AG04450 (cell line): ENCODE measurements at regions not wholly inside any gene's neighbourhood (a gene's known extent, or its start where the extent isn't known, plus 50 kb on each side); places are given as distances from the start of the nearest gene placed in this dataset.

Experiments
- CTCF ChIA-PET: fragments of 300-600, 350-600 bp; formaldehyde crosslinking; extraction: SDS; loops from one replicate; lab custom pipeline; 2022; ENCODE audit warnings: antibody characterized with exemption, inconsistent platforms; lab: Charles Lee
- POLR2A ChIA-PET: fragments of 350-600 bp; formaldehyde crosslinking; extraction: SDS; loops from one replicate; lab custom pipeline; 2021; ENCODE audit warnings: antibody characterized with exemption, inconsistent platforms; lab: Yijun Ruan, JAX
- DNase-seq: peaks from one replicate; pipeline ENCODE4 v3.0.0-alpha.2; 2011; ENCODE audit warnings: low read depth, low spot score
- H3K27ac ChIP-seq: one replicate; pipeline ENCODE4 v1.5.1; 2012; ENCODE audit warnings: low read depth, low read length, control low read depth
- H3K27me3 ChIP-seq: one replicate; pipeline ENCODE4 v1.6.0; 2012; ENCODE audit warnings: low read length; ENCODE audit not compliant: control insufficient read depth, insufficient read depth
- H3K4me3 ChIP-seq: 2 replicates; pipeline ENCODE4 v1.5.1; 2011; ENCODE audit warnings: mild to moderate bottlenecking, low read depth, low read length, control low read depth
- H3K9me3 ChIP-seq: 2 replicates; pipeline ENCODE4 v1.5.1; 2012; ENCODE audit warnings: low read length; ENCODE audit not compliant: control insufficient read depth, insufficient read depth
- CTCF ChIP-seq: IDR thresholded peaks from 2 replicates; pipeline ENCODE4 v1.5.1; 2011; ENCODE audit warnings: low read depth, low read length, control low read depth, inconsistent platforms

GRCh38 chr2:204277226-204277625 lies 268.0 kb upstream of the PARD3B start:
- no peak for DNase-seq
- CTCF ChIA-PET: no interaction called here
- no peak overlapping the region for H3K4me3 ChIP-seq
- no peaks in the 10 kb centered on the region for H3K9me3 ChIP-seq
- no peak overlapping the region for H3K27ac ChIP-seq
- TF ChIP-seq CTCF: no peak
- POLR2A ChIA-PET: no interaction called here
- peaks cover 1% of the 10 kb centered on the region for H3K27me3 ChIP-seq

GRCh38 chr2:204278454-204278853 lies 266.8 kb upstream of the PARD3B start:
- TF ChIP-seq CTCF: no peak
- CTCF ChIA-PET: interaction anchor here (1.0 kb wide), 1 partner anchor 17 kb away, joined by 5 read pairs; no protein-coding TSS in a partner anchor
- no peak for DNase-seq

GRCh38 chr2:204279819-204280218 lies 265.5 kb upstream of the PARD3B start:
- Histone ChIP-seq H3K27me3 (peaks cover 5% of the 10 kb centered on the region), H3K27ac (no peak overlapping the region), H3K4me3 (no peak overlapping the region), H3K9me3 (no peaks in the 10 kb centered on the region)
- no peak for TF ChIP-seq CTCF
- POLR2A ChIA-PET: no interaction called here
- CTCF ChIA-PET: interaction anchor here (0.7 kb wide), 1 partner anchor 20 kb away, joined by 4 read pairs; no protein-coding TSS in a partner anchor
- DNase-seq: no peak

More at GRCh38 chr2:204278454-204278853, 266.8 kb upstream of the PARD3B start:
- peaks cover 3% of the 10 kb centered on the region for H3K27me3 ChIP-seq
- no peak overlapping the region for H3K27ac ChIP-seq
- POLR2A ChIA-PET: no interaction called here
- H3K9me3 ChIP-seq: no peaks in the 10 kb centered on the region
- H3K4me3 ChIP-seq: no peak overlapping the region

- POLR2A ChIA-PET: no interaction called here
Measured at GRCh38 chr2:204280262-204280668, 265.0 kb upstream of the PARD3B start.

GRCh38 chr2:204282081-204282480 lies 263.2 kb upstream of the PARD3B start:
- DNase-seq: no peak
- CTCF ChIA-PET: no interaction called here
- Histone ChIP-seq H3K4me3 (no peak overlapping the region), H3K27me3 (peaks cover 8% of the 10 kb centered on the region), H3K27ac (no peak overlapping the region), H3K9me3 (no peaks in the 10 kb centered on the region)
- no peak for TF ChIP-seq CTCF
- POLR2A ChIA-PET: no interaction called here

More at GRCh38 chr2:204280262-204280668, 265.0 kb upstream of the PARD3B start:
- H3K27me3 ChIP-seq: peaks cover 8% of the 10 kb centered on the region
- H3K27ac ChIP-seq: no peak overlapping the region
- TF ChIP-seq CTCF: no peak
- CTCF ChIA-PET: interaction anchor here (0.7 kb wide), 1 partner anchor 20 kb away, joined by 4 read pairs; no protein-coding TSS in a partner anchor
- no peak overlapping the region for H3K4me3 ChIP-seq
- no peak for DNase-seq
- no peaks in the 10 kb centered on the region for H3K9me3 ChIP-seq
